ENCODE measurements at regions not wholly inside any gene's neighbourhood (a gene's known extent, or its start where the extent isn't known, plus 50 kb on each side); places are given as distances from the start of the nearest gene placed in this dataset.

DNA sequence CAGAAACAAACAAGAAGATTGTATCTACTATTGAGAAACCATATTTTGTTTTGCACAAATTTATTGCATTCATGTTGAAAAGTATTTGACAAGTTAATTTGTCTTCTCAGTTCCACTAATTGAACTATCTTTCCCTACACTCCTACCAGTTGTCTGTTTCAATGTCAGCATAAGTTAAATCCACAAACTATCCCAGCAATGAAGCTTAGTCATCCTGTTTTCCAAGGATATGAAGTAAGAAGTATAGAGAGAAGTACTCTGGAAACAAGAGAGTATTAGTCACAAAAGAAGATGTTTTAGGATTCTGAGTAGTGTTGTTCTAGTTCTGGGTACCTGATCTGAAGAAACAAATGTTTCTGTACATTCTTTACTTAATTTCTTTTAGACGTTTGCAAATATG, 261.6 kb upstream of the ZNF804A start:
- FAIRE-seq (no peak), DNase-seq (ENCODE audit: low read depth, low spot score) (no peak)
- no peaks in the 10 kb centered on the region for H3K9me3 ChIP-seq (ENCODE audit: control insufficient read depth, low read depth, low read length)

DNA sequence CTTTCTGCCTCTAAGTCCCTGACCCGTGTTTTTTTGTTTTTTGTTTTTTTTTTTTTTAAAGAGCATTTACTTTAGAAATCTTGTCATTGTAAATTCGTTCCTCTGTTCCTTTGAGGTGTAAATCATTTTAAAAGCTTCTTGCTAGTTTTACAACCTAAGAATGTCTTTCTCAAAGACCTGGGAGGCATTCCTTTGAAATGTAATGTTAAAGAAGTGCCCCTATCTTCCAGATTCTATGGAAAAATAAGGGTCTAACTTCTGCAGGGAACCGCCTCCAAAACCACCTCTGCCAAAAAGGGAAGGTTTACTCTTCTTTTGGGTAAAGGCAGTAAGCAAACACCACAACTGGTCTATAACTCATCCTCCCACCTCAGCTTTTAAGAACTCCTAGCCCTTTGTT, 259.6 kb upstream of the ZNF804A start:
- H2AFZ ChIP-seq (ENCODE audit: control insufficient read depth, low read length) = no peak overlapping the region
- dilution Hi-C loops (cut with MboI; ENCODE audit: extremely low pct_ligation_motif_present, low sequenced_read_pairs) = no loop called here

More for the DNA sequence above, 261.6 kb upstream of the ZNF804A start:
- H4K20me1 ChIP-seq (ENCODE audit: control insufficient read depth, extremely low read depth, insufficient read depth, low read length) = no peaks in the 10 kb centered on the region
- no peak overlapping the region for H3K4me2 ChIP-seq (ENCODE audit: control insufficient read depth, extremely low read depth, insufficient read depth, low read depth, low read length)
- no peaks in the 10 kb centered on the region for H3K27me3 ChIP-seq (ENCODE audit: control insufficient read depth, extremely low read depth, insufficient read depth, low read length)
- H3K36me3 ChIP-seq (ENCODE audit: control insufficient read depth in 2 of 2, extremely low read depth in 1 of 2, insufficient read depth in 2 of 2, low read length in 2 of 2) = no peaks in the 10 kb centered on the region
- dilution Hi-C loops (cut with MboI; ENCODE audit: extremely low pct_ligation_motif_present, low sequenced_read_pairs) = no loop called here
- no peak overlapping the region for H3K27ac ChIP-seq (ENCODE audit: control insufficient read depth, insufficient read depth, low read length)
- H3K4me1 ChIP-seq (ENCODE audit: control insufficient read depth, extremely low read depth, insufficient read depth, low read length) = no peaks in the 10 kb centered on the region
- no peaks in the 10 kb centered on the region for H3K79me2 ChIP-seq (ENCODE audit: control insufficient read depth, insufficient read depth, low read length)
- no peak overlapping the region for H2AFZ ChIP-seq (ENCODE audit: control insufficient read depth, low read length)
- H3K9ac ChIP-seq (ENCODE audit: control insufficient read depth, extremely low read depth, insufficient read depth, low read length) = no peak overlapping the region
- H3K4me3 ChIP-seq (ENCODE audit: control insufficient read depth in 2 of 3, extremely low read depth in 1 of 3, insufficient read depth in 2 of 3, low read depth in 1 of 3, low read length in 3 of 3) = no peak overlapping the region
- H3K9me1 ChIP-seq (ENCODE audit: control insufficient read depth, extremely low read depth, insufficient read depth, low read length) = no peaks in the 10 kb centered on the region
- TF ChIP-seq EZH2 (IDR thresholded peaks at IDR 0.05; ENCODE audit: low read length) = no peak
- TF ChIP-seq, protein P1, sequence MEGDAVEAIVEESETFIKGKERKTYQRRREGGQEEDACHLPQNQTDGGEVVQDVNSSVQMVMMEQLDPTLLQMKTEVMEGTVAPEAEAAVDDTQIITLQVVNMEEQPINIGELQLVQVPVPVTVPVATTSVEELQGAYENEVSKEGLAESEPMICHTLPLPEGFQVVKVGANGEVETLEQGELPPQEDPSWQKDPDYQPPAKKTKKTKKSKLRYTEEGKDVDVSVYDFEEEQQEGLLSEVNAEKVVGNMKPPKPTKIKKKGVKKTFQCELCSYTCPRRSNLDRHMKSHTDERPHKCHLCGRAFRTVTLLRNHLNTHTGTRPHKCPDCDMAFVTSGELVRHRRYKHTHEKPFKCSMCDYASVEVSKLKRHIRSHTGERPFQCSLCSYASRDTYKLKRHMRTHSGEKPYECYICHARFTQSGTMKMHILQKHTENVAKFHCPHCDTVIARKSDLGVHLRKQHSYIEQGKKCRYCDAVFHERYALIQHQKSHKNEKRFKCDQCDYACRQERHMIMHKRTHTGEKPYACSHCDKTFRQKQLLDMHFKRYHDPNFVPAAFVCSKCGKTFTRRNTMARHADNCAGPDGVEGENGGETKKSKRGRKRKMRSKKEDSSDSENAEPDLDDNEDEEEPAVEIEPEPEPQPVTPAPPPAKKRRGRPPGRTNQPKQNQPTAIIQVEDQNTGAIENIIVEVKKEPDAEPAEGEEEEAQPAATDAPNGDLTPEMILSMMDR (optimal IDR thresholded peaks at IDR 0.05 in 1 of 3, IDR thresholded peaks at IDR 0.05 in 1 of 3, conservative IDR thresholded peaks at IDR 0.05 in 1 of 3; ENCODE audit: extremely low read depth in 1 of 3, insufficient read depth in 2 of 3, low read length in 3 of 3) = no peak

More for the DNA sequence above, 259.6 kb upstream of the ZNF804A start:
- DNase-seq (ENCODE audit: low read depth, low spot score) (no peak), FAIRE-seq (no peak)
- H4K20me1 ChIP-seq (ENCODE audit: control insufficient read depth, extremely low read depth, insufficient read depth, low read length) = no peaks in the 10 kb centered on the region
- H3K4me3 ChIP-seq (ENCODE audit: control insufficient read depth in 2 of 3, extremely low read depth in 1 of 3, insufficient read depth in 2 of 3, low read depth in 1 of 3, low read length in 3 of 3) = no peak overlapping the region
- H3K4me1 ChIP-seq (ENCODE audit: control insufficient read depth, extremely low read depth, insufficient read depth, low read length) = no peaks in the 10 kb centered on the region
- no peaks in the 10 kb centered on the region for H3K27me3 ChIP-seq (ENCODE audit: control insufficient read depth, extremely low read depth, insufficient read depth, low read length)
- H3K36me3 ChIP-seq (ENCODE audit: control insufficient read depth in 2 of 2, extremely low read depth in 1 of 2, insufficient read depth in 2 of 2, low read length in 2 of 2) = no peaks in the 10 kb centered on the region
- no peak overlapping the region for H3K27ac ChIP-seq (ENCODE audit: control insufficient read depth, insufficient read depth, low read length)
- H3K4me2 ChIP-seq (ENCODE audit: control insufficient read depth, extremely low read depth, insufficient read depth, low read depth, low read length) = no peak overlapping the region
- no peaks in the 10 kb centered on the region for H3K79me2 ChIP-seq (ENCODE audit: control insufficient read depth, insufficient read depth, low read length)
- TF ChIP-seq EZH2 (IDR thresholded peaks at IDR 0.05; ENCODE audit: low read length) = no peak
- TF ChIP-seq, protein P1 (optimal IDR thresholded peaks at IDR 0.05 in 1 of 3, IDR thresholded peaks at IDR 0.05 in 1 of 3, conservative IDR thresholded peaks at IDR 0.05 in 1 of 3; ENCODE audit: extremely low read depth in 1 of 3, insufficient read depth in 2 of 3, low read length in 3 of 3) = no peak
- H3K9ac ChIP-seq (ENCODE audit: control insufficient read depth, extremely low read depth, insufficient read depth, low read length) = no peak overlapping the region
- no peaks in the 10 kb centered on the region for H3K9me3 ChIP-seq (ENCODE audit: control insufficient read depth, low read depth, low read length)
- no peaks in the 10 kb centered on the region for H3K9me1 ChIP-seq (ENCODE audit: control insufficient read depth, extremely low read depth, insufficient read depth, low read length)

Measured in keratinocyte (primary cell).